Activated CD4-positive, alpha-beta T cell treated with anti-CD3 and anti-CD28 coated beads, Interleukin-2, amount 10 ng/mL, durations not matched to agents 24 days and 14 days (primary cell): ENCODE measurements at regions not wholly inside any gene's neighbourhood (a gene's known extent, or its start where the extent isn't known, plus 50 kb on each side); places are given as distances from the start of the nearest gene placed in this dataset.
"Not testable (repeated sequence)": the region's sequence is repeated elsewhere in the genome, so short reads cannot be mapped to it uniquely, and the experiment has no call there.

Experiments
- DNase-seq: peaks from one replicate; pipeline ENCODE4 v3.0.0; 2022
- H3K27ac Mint-ChIP-seq: one replicate; pipeline ENCODE4 v1.8.0; 2022; ENCODE audit warnings: mild to moderate bottlenecking, mixed read lengths
- H3K27me3 Mint-ChIP-seq: one replicate; pipeline ENCODE4 v1.8.0; 2022; ENCODE audit warnings: mixed read lengths
- H3K36me3 Mint-ChIP-seq: one replicate; pipeline ENCODE4 v1.8.0; 2022; ENCODE audit warnings: low read depth, mild to moderate bottlenecking, mixed read lengths
- H3K4me1 Mint-ChIP-seq: one replicate; pipeline ENCODE4 v1.8.0; 2021; ENCODE audit warnings: mixed read lengths
- H3K4me3 Mint-ChIP-seq: one replicate; pipeline ENCODE4 v1.8.0; 2022; ENCODE audit warnings: mild to moderate bottlenecking, moderate library complexity, mixed read lengths
- H3K9me3 Mint-ChIP-seq: one replicate; pipeline ENCODE4 v1.8.0; 2021; ENCODE audit warnings: mixed read lengths
- intact Hi-C: fragments of 100-400 bp; cut with micrococcal nuclease; formaldehyde crosslinking; loops from one replicate; pipeline ENCODE4 v1.15.1; 2023

GRCh38 chr14:44721395-44721794 lies 214.3 kb upstream of the FSCB start:
- DNase-seq, H3K27me3 Mint-ChIP-seq, intact Hi-C loops, H3K4me3 Mint-ChIP-seq, H3K36me3 Mint-ChIP-seq, H3K27ac Mint-ChIP-seq, H3K4me1 Mint-ChIP-seq: not testable (repeated sequence)
- peaks cover 15% of the 10 kb centered on the region for H3K9me3 Mint-ChIP-seq

- H3K4me1 Mint-ChIP-seq = no peaks in the 10 kb centered on the region
- intact Hi-C loops = no loop called here
- H3K27ac Mint-ChIP-seq = no peak overlapping the region
- no peak overlapping the region for H3K4me3 Mint-ChIP-seq
- peaks cover 19% of the 10 kb centered on the region for H3K9me3 Mint-ChIP-seq
- peak; percentile 2 for DNase-seq
- H3K27me3 Mint-ChIP-seq = no peaks in the 10 kb centered on the region
- no peaks in the 10 kb centered on the region for H3K36me3 Mint-ChIP-seq
Observed at GRCh38 chr14:44720707-44721106, 213.6 kb upstream of the FSCB start.

- intact Hi-C loops = no loop called here
- H3K4me3 Mint-ChIP-seq = no peak overlapping the region
- H3K9me3 Mint-ChIP-seq = peaks cover 8% of the 10 kb centered on the region
- H3K27ac Mint-ChIP-seq = no peak overlapping the region
- no peaks in the 10 kb centered on the region for H3K36me3 Mint-ChIP-seq
- H3K4me1 Mint-ChIP-seq = no peaks in the 10 kb centered on the region
- DNase-seq = no peak
- no peaks in the 10 kb centered on the region for H3K27me3 Mint-ChIP-seq
Observed at GRCh38 chr14:44712024-44712815, 205.1 kb upstream of the FSCB start.

GRCh38 chr14:44701563-44702263 lies 194.6 kb upstream of the FSCB start:
- Mint-ChIP-seq H3K4me3 (no peak overlapping the region), H3K27me3 (no peaks in the 10 kb centered on the region), H3K36me3 (no peaks in the 10 kb centered on the region), H3K4me1 (no peaks in the 10 kb centered on the region), H3K27ac (no peak overlapping the region), H3K9me3 (no peaks in the 10 kb centered on the region)
- intact Hi-C loops = no loop called here
- no peak for DNase-seq

- Mint-ChIP-seq H3K9me3 (no peaks in the 10 kb centered on the region), H3K4me3 (no peak overlapping the region), H3K27ac (no peak overlapping the region), H3K36me3 (no peaks in the 10 kb centered on the region), H3K4me1 (no peaks in the 10 kb centered on the region), H3K27me3 (no peaks in the 10 kb centered on the region)
- no peak for DNase-seq
- intact Hi-C loops = no loop called here
Observed at GRCh38 chr14:44700694-44701093, 193.6 kb upstream of the FSCB start.

GRCh38 chr14:44700184-44700583 lies 193.1 kb upstream of the FSCB start:
- no peak overlapping the region for H3K4me3 Mint-ChIP-seq
- H3K27me3 Mint-ChIP-seq = no peaks in the 10 kb centered on the region
- no peaks in the 10 kb centered on the region for H3K36me3 Mint-ChIP-seq
- intact Hi-C loops = no loop called here
- DNase-seq = no peak
- H3K27ac Mint-ChIP-seq = no peak overlapping the region
- no peaks in the 10 kb centered on the region for H3K4me1 Mint-ChIP-seq
- no peaks in the 10 kb centered on the region for H3K9me3 Mint-ChIP-seq

- Mint-ChIP-seq H3K9me3 (no peaks in the 10 kb centered on the region), H3K4me1 (no peaks in the 10 kb centered on the region), H3K27me3 (no peaks in the 10 kb centered on the region), H3K4me3 (no peak overlapping the region), H3K27ac (no peak overlapping the region), H3K36me3 (no peaks in the 10 kb centered on the region)
- intact Hi-C loops = no loop called here
- DNase-seq = no peak
Observed at GRCh38 chr14:44699391-44699790, 192.3 kb upstream of the FSCB start.

- no peaks in the 10 kb centered on the region for H3K36me3 Mint-ChIP-seq
- no peak overlapping the region for H3K27ac Mint-ChIP-seq
- H3K4me3 Mint-ChIP-seq = no peak overlapping the region
- H3K27me3 Mint-ChIP-seq = no peaks in the 10 kb centered on the region
- no peaks in the 10 kb centered on the region for H3K4me1 Mint-ChIP-seq
- intact Hi-C loops = no loop called here
- H3K9me3 Mint-ChIP-seq = peaks cover 10% of the 10 kb centered on the region
- no peak for DNase-seq
Observed at GRCh38 chr14:44669496-44669895, 162.4 kb upstream of the FSCB start.

- Mint-ChIP-seq H3K36me3 (no peaks in the 10 kb centered on the region), H3K4me1 (peaks cover 11% of the 10 kb centered on the region), H3K9me3 (peaks cover 4% of the 10 kb centered on the region), H3K27ac (no peak overlapping the region), H3K27me3 (no peaks in the 10 kb centered on the region), H3K4me3 (no peak overlapping the region)
- intact Hi-C loops = no loop called here
- DNase-seq = no peak
Observed at GRCh38 chr14:44663136-44663535, 156.1 kb upstream of the FSCB start.

GRCh38 chr14:44662250-44662891 lies 155.3 kb upstream of the FSCB start:
- no peak for DNase-seq
- Mint-ChIP-seq H3K36me3 (no peaks in the 10 kb centered on the region), H3K4me1 (peaks cover 11% of the 10 kb centered on the region), H3K9me3 (peaks cover 4% of the 10 kb centered on the region), H3K27me3 (no peaks in the 10 kb centered on the region), H3K27ac (no peak overlapping the region), H3K4me3 (peak overlapping the region; percentile 23)
- intact Hi-C loops = no loop called here

GRCh38 chr14:44658389-44658696 lies 151.3 kb upstream of the FSCB start:
- DNase-seq = no peak
- Mint-ChIP-seq H3K27me3 (no peaks in the 10 kb centered on the region), H3K27ac (no peak overlapping the region), H3K9me3 (peaks cover 4% of the 10 kb centered on the region), H3K4me3 (no peak overlapping the region), H3K4me1 (peaks cover 8% of the 10 kb centered on the region), H3K36me3 (no peaks in the 10 kb centered on the region)
- intact Hi-C loops = no loop called here

GRCh38 chr14:44657696-44658388 lies 150.8 kb upstream of the FSCB start:
- no peaks in the 10 kb centered on the region for H3K27me3 Mint-ChIP-seq
- no peak overlapping the region for H3K4me3 Mint-ChIP-seq
- no peaks in the 10 kb centered on the region for H3K36me3 Mint-ChIP-seq
- H3K27ac Mint-ChIP-seq = no peak overlapping the region
- no peak for DNase-seq
- peaks cover 6% of the 10 kb centered on the region for H3K4me1 Mint-ChIP-seq
- intact Hi-C loops = no loop called here
- peaks cover 4% of the 10 kb centered on the region for H3K9me3 Mint-ChIP-seq

GRCh38 chr14:44657203-44657602 lies 150.1 kb upstream of the FSCB start:
- intact Hi-C loops = no loop called here

GRCh38 chr14:44654591-44654990 lies 147.5 kb upstream of the FSCB start:
- Mint-ChIP-seq H3K36me3 (no peaks in the 10 kb centered on the region), H3K9me3 (no peaks in the 10 kb centered on the region), H3K27ac (no peak overlapping the region), H3K4me1 (no peaks in the 10 kb centered on the region), H3K4me3 (no peak overlapping the region), H3K27me3 (no peaks in the 10 kb centered on the region)
- intact Hi-C loops = no loop called here
- DNase-seq = no peak

More at GRCh38 chr14:44657203-44657602, 150.1 kb upstream of the FSCB start:
- Mint-ChIP-seq H3K4me1 (peaks cover 1% of the 10 kb centered on the region), H3K27ac (no peak overlapping the region), H3K36me3 (no peaks in the 10 kb centered on the region), H3K4me3 (no peak overlapping the region), H3K9me3 (peaks cover 4% of the 10 kb centered on the region), H3K27me3 (no peaks in the 10 kb centered on the region)
- DNase-seq = no peak
